ENCODE measurements at regions not wholly inside any gene's neighbourhood (a gene's known extent, or its start where the extent isn't known, plus 50 kb on each side); places are given as distances from the start of the nearest gene placed in this dataset.

DNA sequence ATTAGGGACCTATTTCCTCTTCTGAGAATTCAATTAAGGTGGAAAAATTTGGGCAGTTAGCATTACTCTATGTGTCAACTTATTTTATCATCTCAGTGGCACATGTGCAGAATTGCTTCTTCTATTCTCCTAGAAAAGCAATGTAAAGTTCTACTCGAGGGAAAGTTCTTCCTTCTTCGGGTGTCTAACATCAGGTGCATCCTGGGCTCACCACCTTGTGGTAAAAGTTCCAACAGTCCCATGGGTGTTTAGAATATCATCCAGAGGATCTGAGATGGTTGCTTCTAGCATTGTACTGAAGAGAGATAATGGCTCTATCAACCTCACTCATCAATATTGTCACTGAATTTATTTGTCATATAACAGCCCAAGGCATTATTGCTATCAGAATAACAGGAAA is 969.7 kb downstream of the PDHA2 start:
- TF ChIP-seq, protein P1, sequence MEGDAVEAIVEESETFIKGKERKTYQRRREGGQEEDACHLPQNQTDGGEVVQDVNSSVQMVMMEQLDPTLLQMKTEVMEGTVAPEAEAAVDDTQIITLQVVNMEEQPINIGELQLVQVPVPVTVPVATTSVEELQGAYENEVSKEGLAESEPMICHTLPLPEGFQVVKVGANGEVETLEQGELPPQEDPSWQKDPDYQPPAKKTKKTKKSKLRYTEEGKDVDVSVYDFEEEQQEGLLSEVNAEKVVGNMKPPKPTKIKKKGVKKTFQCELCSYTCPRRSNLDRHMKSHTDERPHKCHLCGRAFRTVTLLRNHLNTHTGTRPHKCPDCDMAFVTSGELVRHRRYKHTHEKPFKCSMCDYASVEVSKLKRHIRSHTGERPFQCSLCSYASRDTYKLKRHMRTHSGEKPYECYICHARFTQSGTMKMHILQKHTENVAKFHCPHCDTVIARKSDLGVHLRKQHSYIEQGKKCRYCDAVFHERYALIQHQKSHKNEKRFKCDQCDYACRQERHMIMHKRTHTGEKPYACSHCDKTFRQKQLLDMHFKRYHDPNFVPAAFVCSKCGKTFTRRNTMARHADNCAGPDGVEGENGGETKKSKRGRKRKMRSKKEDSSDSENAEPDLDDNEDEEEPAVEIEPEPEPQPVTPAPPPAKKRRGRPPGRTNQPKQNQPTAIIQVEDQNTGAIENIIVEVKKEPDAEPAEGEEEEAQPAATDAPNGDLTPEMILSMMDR (IDR thresholded peaks at IDR 0.05; ENCODE audit: low read depth, low read length, poor library complexity, severe bottlenecking) = no peak
- TF ChIP-seq EZH2phosphoT487 (IDR thresholded peaks at IDR 0.05; ENCODE audit: borderline replicate concordance, low read length) = no peak

Data from DOHH2 (cell line).